HG02588 (cell line): ENCODE measurements at regions not wholly inside any gene's neighbourhood (a gene's known extent, or its start where the extent isn't known, plus 50 kb on each side); places are given as distances from the start of the nearest gene placed in this dataset.

Experiments
- ATAC-seq: cut with Tn5 transposase; IDR thresholded peaks from one replicate; pipeline ENCODE4 v1.9.1; 2021; ENCODE audit warnings: mild to moderate bottlenecking, moderate library complexity; ENCODE audit not compliant: unreplicated experiment

GRCh38 chr9:118028225-118028624, 324.0 kb downstream of the TLR4 start:
- ATAC-seq, result no peak

GRCh38 chr9:118029425-118029824, 325.2 kb downstream of the TLR4 start:
- ATAC-seq, result no peak

- no peak for ATAC-seq
Observed at GRCh38 chr9:118034701-118035100, 330.5 kb downstream of the TLR4 start.

- no peak for ATAC-seq
Observed at GRCh38 chr9:118038713-118039112, 334.5 kb downstream of the TLR4 start.

GRCh38 chr9:118058227-118058626, 354.0 kb downstream of the TLR4 start:
- ATAC-seq, result no peak

- ATAC-seq, result no peak
Observed at GRCh38 chr9:118059484-118060278, 355.5 kb downstream of the TLR4 start.

- ATAC-seq, result no peak
Observed at GRCh38 chr9:118083161-118083560, 379.0 kb downstream of the TLR4 start.

GRCh38 chr9:118088090-118088489, 383.9 kb downstream of the TLR4 start:
- ATAC-seq, result no peak

GRCh38 chr9:118091226-118091625, 387.0 kb downstream of the TLR4 start:
- no peak for ATAC-seq

- no peak for ATAC-seq
Observed at GRCh38 chr9:118091711-118092500, 387.7 kb downstream of the TLR4 start.

- no peak for ATAC-seq
Observed at GRCh38 chr9:118094387-118094786, 390.2 kb downstream of the TLR4 start.

GRCh38 chr9:118100529-118101419, 396.6 kb downstream of the TLR4 start:
- no peak for ATAC-seq

- no peak for ATAC-seq
Observed at GRCh38 chr9:118104363-118104762, 400.2 kb downstream of the TLR4 start.

- no peak for ATAC-seq
Observed at GRCh38 chr9:118108971-118109370, 404.8 kb downstream of the TLR4 start.

- ATAC-seq, result no peak
Observed at GRCh38 chr9:118109542-118109941, 405.3 kb downstream of the TLR4 start.

- ATAC-seq, result no peak
Observed at GRCh38 chr9:118121361-118121760, 417.2 kb downstream of the TLR4 start.

- ATAC-seq, result no peak
Observed at GRCh38 chr9:118128313-118128712, 424.1 kb downstream of the TLR4 start.

- no peak for ATAC-seq
Observed at GRCh38 chr9:118129541-118129940, 425.3 kb downstream of the TLR4 start.

- no peak for ATAC-seq
Observed at GRCh38 chr9:118148990-118149389, 444.8 kb downstream of the TLR4 start.

- no peak for ATAC-seq
Observed at GRCh38 chr9:118156846-118157245, 452.6 kb downstream of the TLR4 start.

GRCh38 chr9:118162716-118163115, 458.5 kb downstream of the TLR4 start:
- ATAC-seq, result no peak
